Hippocampal formation (tissue), 2 donors: ENCODE measurements at regions not wholly inside any gene's neighbourhood (a gene's known extent, or its start where the extent isn't known, plus 50 kb on each side); places are given as distances from the start of the nearest gene placed in this dataset.

ENCODE experiments used
- DNase-seq, 2 donors: peaks; one replicate each; lab custom pipeline; 2025; lab: John Stamatoyannopoulos, UW

- no peak for DNase-seq
These were observed 1581.3 kb upstream of the TMEM132C start for GRCh38 chr12:126685636-126686035.

DNA sequence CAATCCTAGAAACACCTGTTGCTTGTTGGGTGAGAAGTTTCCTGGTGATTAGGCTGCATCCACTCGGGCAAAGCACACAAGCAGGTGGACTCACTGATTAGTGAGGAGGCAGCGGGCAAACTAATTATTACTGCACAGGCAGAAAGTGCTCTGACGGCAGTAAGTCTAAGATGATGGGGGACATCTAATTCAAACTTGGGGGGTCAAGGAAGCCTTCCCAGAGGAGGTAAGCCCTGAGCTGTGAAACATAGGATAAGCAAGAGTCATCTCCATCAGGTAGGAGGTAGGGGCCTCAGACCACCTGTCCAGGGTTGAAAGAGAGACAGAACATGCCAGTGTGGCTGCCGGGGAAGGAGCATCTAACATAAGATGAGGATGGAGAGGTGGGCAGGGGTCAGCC is 1578.4 kb upstream of the TMEM132C start:
- DNase-seq: no peak

DNA sequence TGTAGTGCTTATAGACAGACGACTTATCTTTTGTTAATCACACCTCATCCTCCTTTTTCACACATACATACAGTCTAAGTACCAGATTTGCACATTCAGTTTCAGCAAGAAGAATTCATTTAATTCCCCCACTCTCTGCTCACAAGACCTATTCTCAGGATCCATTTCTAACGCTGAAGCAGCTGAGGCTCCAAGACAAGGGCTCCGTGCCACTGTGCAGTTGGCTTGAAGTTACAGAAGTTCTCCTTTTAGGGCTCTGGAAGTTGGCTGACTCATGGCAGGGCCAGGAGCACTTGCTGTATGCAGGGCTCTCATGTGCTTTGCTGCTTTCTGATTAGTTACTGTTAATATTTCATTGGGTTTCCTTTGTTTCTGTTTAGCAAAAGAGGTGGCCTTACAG is 1566.9 kb upstream of the TMEM132C start:
- DNase-seq: no peak

- DNase-seq: no peak
These were observed 1562.4 kb upstream of the TMEM132C start for GRCh38 chr12:126704609-126705008.

- no peak for DNase-seq
These were observed 1560.7 kb upstream of the TMEM132C start for GRCh38 chr12:126706300-126706699.

GRCh38 chr12:126708492-126708896 is 1558.5 kb upstream of the TMEM132C start:
- no peak for DNase-seq

GRCh38 chr12:126718365-126718764 is 1548.6 kb upstream of the TMEM132C start:
- no peak for DNase-seq

GRCh38 chr12:126719912-126720705 is 1546.9 kb upstream of the TMEM132C start:
- DNase-seq: no peak

GRCh38 chr12:126726481-126727217 is 1540.3 kb upstream of the TMEM132C start:
- DNase-seq: no peak

DNA sequence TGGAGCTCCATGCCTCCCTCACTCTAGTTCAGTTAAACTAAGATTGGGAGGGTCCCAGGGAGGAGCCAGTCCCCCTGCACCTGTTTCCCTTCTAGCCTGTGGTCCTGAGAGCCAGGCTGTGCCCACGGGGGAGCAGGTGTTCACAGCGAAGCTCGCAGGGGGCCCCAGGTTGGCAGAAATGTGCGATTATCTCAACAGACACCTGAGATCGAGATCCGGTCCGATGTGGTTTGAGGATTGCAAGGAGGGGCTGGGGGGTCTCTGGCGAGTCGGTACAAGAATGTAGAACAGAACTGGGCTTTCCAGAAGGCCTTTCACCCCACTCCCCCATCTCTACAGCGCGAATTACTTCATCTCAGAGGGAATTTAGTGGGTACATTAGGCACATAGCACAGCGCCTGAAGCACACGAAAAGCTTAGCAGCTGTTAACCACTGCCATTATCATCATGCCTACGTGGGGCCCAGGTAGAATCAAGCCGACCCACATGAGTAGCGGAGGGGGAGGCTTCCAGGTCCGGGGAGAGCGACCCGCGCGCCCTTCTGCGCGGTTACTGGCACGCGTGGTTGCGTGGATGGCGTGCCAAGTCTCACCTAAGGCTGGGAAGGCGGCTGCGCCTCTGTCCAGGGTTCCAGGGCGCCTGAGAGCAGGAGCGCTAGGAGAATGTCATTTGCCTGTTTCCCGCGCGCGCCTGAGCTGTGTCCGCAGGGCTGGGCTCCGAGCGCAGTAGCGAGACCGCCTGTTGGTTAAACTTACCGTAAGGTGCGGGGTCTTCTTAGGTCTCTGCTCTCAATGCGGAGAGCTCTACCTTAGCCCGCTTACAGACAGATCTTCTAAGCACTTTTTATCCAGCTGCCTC is 1539.5 kb upstream of the TMEM132C start:
- DNase-seq: no peak

DNA sequence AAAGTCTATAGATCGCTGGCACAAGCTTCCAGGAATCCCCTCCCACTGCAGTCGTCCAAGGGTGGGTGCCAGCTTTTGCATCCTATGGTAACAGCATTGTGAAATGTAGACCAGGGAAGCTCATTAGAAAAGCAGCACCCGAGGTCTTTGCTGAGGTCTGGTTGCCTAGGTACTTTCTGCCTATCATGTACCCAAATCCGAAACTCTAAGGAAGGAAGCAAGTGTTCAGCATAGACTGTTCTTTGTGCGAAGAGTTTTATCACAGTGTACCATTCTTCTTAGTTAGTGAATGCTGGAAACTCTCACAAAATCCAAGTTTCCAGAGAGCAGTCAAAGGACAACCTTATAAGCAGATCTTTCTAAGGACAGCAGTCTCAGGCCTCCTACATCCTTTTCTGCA is 1532.7 kb upstream of the TMEM132C start:
- no peak for DNase-seq

GRCh38 chr12:126734710-126735109 is 1532.3 kb upstream of the TMEM132C start:
- DNase-seq: no peak

- no peak for DNase-seq
These were observed 1525.3 kb upstream of the TMEM132C start for GRCh38 chr12:126741536-126742240.

- DNase-seq: peak; percentile 39 to 54
These were observed 1524.7 kb upstream of the TMEM132C start for GRCh38 chr12:126742241-126742641.

- DNase-seq: peak; percentile 8 to 37
These were observed 1519.3 kb upstream of the TMEM132C start for GRCh38 chr12:126747530-126748149.

GRCh38 chr12:126752021-126752420 is 1514.9 kb upstream of the TMEM132C start:
- no peak for DNase-seq

DNA sequence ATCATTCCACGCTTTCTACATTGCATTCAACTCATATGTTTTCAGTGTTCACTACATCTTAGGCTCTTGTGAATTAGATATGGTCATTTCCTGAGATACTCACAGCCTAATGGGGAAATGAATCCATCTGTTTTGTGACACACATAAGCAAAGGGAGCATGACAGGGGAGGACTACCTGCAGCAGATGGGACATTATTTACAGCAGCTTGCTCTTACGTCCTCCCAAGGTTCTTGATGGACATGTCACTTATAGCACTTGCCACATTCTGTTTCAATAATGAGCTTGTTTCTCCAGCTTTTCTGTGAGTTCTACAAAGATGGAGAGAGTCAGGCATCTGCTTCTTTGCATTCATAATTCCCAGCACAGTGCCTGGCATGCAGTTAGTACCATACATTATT is 1509.6 kb upstream of the TMEM132C start:
- no peak for DNase-seq

DNA sequence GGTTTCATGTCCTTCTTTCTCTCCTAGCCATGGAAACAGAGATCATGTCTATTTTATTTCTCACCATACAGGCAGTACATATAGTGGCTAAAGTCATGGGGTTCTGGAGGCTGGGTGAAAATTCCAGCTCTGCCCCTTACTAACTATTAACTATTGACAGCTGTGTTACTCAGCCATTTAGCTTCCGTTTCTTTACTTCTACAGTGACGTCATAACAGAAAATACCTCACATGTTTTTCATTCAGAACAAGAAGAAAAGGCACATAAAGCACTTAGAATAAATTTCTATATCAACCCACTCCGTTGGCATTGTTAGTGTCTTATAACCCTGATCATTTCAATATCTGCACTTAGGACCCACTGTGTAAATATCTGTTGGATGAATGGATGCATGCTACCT is 1506.9 kb upstream of the TMEM132C start:
- no peak for DNase-seq

DNA sequence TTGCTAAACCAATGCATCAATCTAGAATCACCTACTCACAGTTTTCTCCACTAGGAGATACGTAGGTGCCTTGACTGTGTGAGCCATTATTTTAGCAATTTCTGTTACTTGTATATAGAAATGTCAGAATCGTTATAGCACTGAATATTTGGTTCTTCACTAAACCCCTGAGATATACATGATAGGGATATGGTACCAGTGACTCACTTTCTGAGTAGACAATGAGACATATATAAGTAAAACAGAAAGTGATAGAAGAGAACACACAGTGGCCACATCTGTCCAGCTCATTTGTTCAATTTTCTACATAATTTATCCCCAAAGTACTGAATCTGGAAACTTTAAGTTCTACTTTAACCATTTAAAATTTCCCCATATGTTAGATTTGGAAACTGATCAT is 1505.5 kb upstream of the TMEM132C start:
- DNase-seq: no peak

GRCh38 chr12:126762150-126762549 is 1504.8 kb upstream of the TMEM132C start:
- no peak for DNase-seq

DNA sequence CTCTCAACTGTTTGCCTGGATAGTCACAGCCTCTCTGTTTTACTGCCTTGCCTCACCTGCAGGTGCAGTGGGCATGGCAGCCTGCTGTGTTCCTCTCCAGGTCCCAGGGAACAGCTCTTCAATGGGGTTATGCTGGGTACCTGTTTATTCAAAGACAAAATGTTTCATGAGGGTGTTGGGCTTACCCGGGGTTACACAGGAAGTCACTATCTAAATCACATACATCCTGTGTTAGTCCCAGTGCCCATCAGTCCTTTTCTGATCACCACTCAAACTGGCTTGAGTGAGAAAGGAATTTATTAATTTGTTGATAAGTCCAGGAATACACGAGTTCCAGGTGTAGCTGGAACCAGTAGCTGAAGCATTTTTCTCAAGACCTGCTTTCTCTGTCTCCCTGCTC is 1503.6 kb upstream of the TMEM132C start:
- DNase-seq: no peak
